ENCODE measurements at regions not wholly inside any gene's neighbourhood (a gene's known extent, or its start where the extent isn't known, plus 50 kb on each side); places are given as distances from the start of the nearest gene placed in this dataset.

DNA sequence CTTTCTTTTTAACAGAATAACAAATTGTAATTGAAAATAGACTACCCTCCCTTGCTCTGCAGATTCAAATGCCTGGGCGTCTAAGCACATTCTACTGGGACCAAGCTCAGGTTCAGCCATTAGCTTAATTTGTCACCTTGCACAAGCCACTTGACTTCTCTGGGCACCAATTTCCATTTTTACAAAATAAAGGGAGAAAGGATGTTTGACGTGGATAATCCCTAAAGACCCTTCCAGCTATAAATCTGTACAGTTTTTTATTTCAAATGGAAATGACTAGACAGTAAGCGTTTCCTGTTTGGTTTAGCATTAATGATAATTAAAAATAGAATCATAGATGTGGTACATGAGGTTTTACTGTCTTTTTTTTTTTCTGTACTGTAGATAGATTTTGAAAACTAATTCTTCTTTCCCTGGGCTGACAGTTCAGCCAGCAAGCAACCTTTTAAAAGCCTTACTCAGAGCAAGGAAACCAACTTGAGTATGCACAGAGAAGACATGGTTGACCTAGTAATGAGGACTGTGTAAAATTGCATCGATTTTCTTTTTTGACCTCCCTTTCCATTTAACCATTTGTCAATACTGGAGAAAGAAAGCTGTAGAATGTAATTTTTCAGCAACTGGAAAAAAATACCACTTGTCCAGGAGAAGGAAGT lies 1329.5 kb upstream of the CDH8 start:
- DNase-seq (no peak), ATAC-seq (no peak)
- Mint-ChIP-seq H3K27ac (no peak overlapping the region), H3K4me1 (no peaks in the 10 kb centered on the region), H3K4me3 (no peak overlapping the region), H3K36me3 (no peaks in the 10 kb centered on the region), H3K9me3 (peaks cover 7 to 33% (median 11%) of the 10 kb centered on the region in 9 donors), H3K27me3 (no peaks in the 10 kb centered on the region)
- POLR2A ChIA-PET, result no interaction called here

DNA sequence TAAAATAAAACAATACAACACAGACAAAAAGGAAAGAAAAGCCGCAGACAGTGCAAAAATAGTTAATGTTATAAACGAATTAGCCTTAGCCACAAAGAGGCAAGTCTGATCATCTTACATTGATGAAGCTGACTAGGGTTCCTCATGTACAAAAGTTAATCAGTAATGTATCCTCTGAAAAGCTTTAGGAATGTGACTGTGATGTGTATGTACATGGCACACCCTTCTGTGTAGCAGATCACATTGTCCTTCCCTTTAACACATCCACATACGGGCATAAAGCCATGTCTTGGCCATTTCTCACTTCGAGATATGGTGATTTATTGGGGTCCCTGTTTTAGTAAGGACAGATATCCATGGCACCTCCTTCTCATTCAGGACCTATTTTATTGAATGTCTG lies 1327.5 kb upstream of the CDH8 start:
- DNase-seq (no peak), ATAC-seq (no peak)
- H3K4me1 Mint-ChIP-seq, result no peaks in the 10 kb centered on the region
- H3K27me3 Mint-ChIP-seq, result no peaks in the 10 kb centered on the region
- H3K9me3 Mint-ChIP-seq, result peaks cover 0 to 29% (median 7%) of the 10 kb centered on the region in 9 donors
- no peak overlapping the region for H3K4me3 Mint-ChIP-seq
- no peaks in the 10 kb centered on the region for H3K36me3 Mint-ChIP-seq
- POLR2A ChIA-PET, result no interaction called here
- no peak overlapping the region for H3K27ac Mint-ChIP-seq

DNA sequence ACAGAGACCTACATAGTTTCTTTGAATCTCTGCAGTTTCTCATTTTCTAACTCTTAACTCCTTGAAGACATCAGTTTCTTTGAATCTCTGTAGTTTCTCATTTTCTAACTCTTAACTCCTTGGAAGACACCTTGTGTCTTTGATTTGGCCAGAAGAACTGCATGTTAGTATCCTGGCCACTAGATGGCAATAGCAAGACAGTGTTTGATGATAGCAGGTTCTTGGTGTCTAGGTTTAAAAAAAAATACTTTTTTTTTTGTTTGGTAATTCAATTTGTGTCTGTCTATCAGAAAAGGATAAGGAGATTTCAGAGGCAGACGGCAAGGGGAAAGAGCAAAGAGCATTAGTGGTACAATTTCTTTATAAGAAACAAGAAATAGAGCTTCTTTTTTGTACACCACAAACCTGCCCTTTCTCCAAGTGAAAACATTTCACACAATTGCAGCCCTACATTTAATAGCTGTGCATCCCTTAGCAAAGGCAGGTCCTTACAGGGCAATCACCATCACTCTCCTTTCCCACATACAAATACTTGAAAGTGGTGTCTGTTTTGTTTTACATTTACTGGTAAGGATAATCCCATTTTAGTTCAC lies 1324.9 kb upstream of the CDH8 start:
- POLR2A ChIA-PET, result no interaction called here

DNA sequence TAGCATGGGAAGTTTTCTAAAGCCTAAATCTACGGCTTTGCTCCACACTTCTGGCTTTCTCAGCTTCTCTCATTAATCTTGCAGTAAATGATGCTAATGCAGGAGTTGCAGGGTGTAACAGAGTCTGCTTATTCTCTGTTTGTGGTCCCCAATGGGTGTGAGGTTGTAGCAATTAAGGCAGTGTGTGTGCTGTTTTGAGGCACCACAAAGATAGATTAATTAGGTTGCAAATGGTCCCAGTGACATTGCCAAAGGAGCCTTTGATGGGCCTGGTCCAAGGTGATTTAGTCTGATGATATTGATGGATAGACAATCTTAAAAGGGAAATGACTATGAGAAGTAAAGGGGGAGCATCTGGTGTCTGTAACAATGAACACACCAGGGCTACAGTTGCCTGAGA lies 1313.7 kb upstream of the CDH8 start:
- peaks cover 0 to 25% (median 10%) of the 10 kb centered on the region in 9 donors for H3K9me3 Mint-ChIP-seq
- no peaks in the 10 kb centered on the region for H3K36me3 Mint-ChIP-seq
- DNase-seq (no peak), ATAC-seq (no peak)
- H3K4me1 Mint-ChIP-seq, result no peaks in the 10 kb centered on the region
- POLR2A ChIA-PET, result no interaction called here
- H3K27me3 Mint-ChIP-seq, result no peaks in the 10 kb centered on the region
- H3K4me3 Mint-ChIP-seq, result no peak overlapping the region
- H3K27ac Mint-ChIP-seq, result no peak overlapping the region

More for the DNA sequence above, 1324.9 kb upstream of the CDH8 start:
- H3K36me3 Mint-ChIP-seq, result no peaks in the 10 kb centered on the region
- peak in 1 of 10 donors; percentile 1 for DNase-seq
- H3K9me3 Mint-ChIP-seq, result peaks cover 0 to 23% (median 8%) of the 10 kb centered on the region in 9 donors
- no peaks in the 10 kb centered on the region for H3K4me1 Mint-ChIP-seq
- no peak overlapping the region for H3K4me3 Mint-ChIP-seq
- no peak overlapping the region for H3K27ac Mint-ChIP-seq
- ATAC-seq, result no peak
- no peaks in the 10 kb centered on the region for H3K27me3 Mint-ChIP-seq

DNA sequence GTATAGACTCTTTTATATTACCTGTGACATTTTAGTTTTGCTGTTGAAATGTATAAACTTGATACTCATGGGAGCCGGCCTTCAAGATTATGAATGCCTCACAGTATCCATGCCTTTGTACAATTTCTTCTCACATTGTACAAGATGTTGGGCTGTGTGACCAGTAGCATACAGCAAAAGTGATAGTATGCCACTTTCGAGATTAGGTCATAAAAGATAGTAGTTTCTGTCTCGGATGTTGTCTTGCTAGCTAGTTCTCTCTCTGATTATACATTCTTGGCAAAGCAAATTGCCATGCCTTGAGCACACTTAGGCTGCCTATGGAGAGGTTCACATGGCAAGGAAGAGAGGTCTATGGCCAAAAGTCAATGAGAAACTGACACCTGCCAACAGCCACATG lies 1309.8 kb upstream of the CDH8 start:
- Mint-ChIP-seq H3K9me3 (peaks cover 3 to 30% (median 12%) of the 10 kb centered on the region in 9 donors), H3K4me3 (no peak overlapping the region), H3K4me1 (no peaks in the 10 kb centered on the region), H3K27ac (no peak overlapping the region), H3K27me3 (no peaks in the 10 kb centered on the region), H3K36me3 (no peaks in the 10 kb centered on the region)
- DNase-seq (no peak), ATAC-seq (no peak)
- POLR2A ChIA-PET, result no interaction called here

DNA sequence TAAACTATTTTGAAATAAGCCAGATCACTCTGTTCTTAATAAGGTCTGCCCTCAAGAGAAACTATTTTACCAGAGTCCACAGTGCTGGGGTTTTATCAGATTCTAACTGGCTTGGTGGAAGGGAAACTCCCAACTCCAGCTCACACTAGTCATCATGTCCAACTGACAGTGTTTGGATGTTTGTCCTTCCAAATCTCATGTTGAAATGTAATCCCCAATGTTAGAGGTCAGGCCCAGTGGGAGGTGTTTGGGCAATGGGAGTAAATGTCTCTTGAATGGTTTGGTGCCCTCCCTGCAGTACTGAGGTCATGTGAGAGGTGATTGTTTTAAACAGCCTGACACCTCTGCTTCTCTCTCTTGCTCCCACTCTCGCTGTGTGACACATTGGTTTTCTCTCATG lies 1301.0 kb upstream of the CDH8 start:
- ATAC-seq, result no peak
- H3K27me3 Mint-ChIP-seq, result no peaks in the 10 kb centered on the region
- no peak overlapping the region for H3K4me3 Mint-ChIP-seq

DNA sequence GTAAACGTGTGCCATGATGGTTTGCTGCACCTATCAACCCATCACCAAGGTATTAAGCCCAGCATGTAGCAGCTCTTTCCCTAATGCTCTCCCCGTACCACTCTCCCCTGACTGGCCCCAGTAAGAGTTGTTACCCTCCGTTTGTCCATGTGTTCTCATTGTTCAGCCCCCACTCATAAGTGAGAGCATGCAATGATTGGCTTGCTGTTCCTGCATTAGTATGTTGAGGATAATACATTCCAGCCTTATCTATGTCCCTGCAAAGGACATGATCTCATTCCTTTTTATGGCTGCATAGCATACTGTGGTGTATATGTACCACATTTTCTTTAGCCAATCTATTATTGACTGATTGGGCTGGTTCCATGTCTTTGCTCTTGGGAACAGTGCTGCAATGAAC lies 1294.9 kb upstream of the CDH8 start:
- Mint-ChIP-seq H3K9me3 (peaks cover 8 to 61% (median 15%) of the 10 kb centered on the region in 9 donors), H3K36me3 (peaks cover 0 to 7% (median 0%) of the 10 kb centered on the region in 3 donors), H3K27me3 (no peaks in the 10 kb centered on the region), H3K27ac (no peak overlapping the region), H3K4me3 (no peak overlapping the region), H3K4me1 (no peaks in the 10 kb centered on the region)
- no peak for ATAC-seq
- no peak for DNase-seq
- POLR2A ChIA-PET, result no interaction called here

More for the DNA sequence above, 1301.0 kb upstream of the CDH8 start:
- no peak for DNase-seq
- peaks cover 7 to 60% (median 12%) of the 10 kb centered on the region in 9 donors for H3K9me3 Mint-ChIP-seq
- POLR2A ChIA-PET, result no interaction called here
- peaks cover 0 to 1% (median 0%) of the 10 kb centered on the region in 3 donors for H3K36me3 Mint-ChIP-seq
- no peaks in the 10 kb centered on the region for H3K4me1 Mint-ChIP-seq
- no peak overlapping the region for H3K27ac Mint-ChIP-seq

DNA sequence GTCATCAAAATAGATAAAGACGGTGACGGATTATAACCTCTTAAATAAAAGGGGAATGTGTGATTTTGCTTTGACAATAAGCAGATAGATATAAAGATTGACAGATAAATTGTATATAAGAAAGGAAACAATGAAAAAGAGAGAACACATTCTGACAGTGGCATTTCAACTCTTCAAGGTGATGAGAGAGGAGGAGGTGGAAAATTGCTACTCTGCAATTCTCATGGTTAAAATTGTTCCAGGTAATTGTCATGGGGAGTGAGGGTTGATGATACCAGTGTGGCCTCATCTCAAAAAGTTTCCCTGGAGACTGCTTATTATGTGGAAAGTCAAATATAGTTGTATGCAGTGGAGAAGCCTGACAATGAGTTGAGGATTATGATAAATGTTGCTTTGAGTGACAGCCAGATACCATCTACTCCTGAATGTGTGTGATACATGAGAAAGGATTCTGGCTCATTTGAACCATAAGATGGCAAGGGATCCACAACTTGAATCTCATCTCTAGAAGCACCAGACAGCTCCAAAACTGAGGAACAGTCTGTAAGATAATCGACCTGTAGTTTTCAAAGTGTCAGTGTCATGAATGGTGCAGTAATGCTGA lies 1290.6 kb upstream of the CDH8 start:
- peaks cover 0 to 4% (median 0%) of the 10 kb centered on the region in 3 donors for H3K36me3 Mint-ChIP-seq
- POLR2A ChIA-PET, result no interaction called here
- peaks cover under 1 to 54% (median 13%) of the 10 kb centered on the region in 9 donors for H3K9me3 Mint-ChIP-seq
- no peak overlapping the region for H3K27ac Mint-ChIP-seq
- ATAC-seq (no peak), DNase-seq (no peak)
- no peaks in the 10 kb centered on the region for H3K4me1 Mint-ChIP-seq
- H3K4me3 Mint-ChIP-seq, result no peak overlapping the region
- H3K27me3 Mint-ChIP-seq, result no peaks in the 10 kb centered on the region

DNA sequence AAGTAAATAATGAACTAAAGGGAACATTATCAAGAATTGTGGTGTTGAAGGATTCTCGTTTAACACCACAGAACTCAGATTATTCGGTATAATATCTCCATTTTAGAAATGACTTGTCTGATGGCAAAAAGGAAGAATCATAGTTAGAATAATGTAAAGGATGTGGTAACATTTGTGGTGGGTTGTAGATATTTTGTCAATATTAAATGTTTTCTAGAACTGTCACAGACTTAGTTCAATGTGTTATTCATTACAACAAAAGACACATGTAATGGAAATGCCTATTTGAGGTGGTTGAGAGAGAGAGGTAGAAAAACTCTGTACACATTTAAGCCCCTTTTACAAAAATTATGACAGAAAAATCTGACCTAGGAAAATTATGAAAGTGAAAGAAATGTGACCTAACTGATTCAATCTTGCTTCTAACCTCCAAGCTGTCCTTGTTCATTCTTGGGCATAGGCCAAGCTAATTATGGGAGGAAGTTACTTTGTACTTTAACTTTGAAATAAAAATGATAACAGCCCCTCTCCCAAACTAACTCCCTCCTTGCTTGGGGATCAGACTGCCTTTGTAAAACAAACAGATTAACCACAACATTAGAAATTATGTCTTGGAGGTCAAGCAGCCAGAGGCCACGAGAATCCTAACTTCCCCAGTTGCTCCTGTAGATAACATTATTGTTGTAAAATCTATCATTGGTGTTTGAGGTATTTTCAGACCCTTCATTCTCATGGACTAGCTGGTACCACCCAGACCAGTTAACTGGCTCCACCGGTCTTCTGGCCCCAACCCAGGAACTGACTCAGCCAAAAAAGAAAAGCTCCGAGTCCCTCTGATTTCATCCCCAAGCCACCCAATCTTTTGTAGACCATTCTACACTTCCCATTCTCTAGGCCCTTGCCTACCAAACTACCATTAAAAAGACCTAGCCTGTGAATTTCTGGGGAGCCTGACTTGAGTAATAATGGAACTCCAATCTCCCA lies 1287.8 kb upstream of the CDH8 start:
- peaks cover 0 to 49% (median 10%) of the 10 kb centered on the region in 9 donors for H3K9me3 Mint-ChIP-seq
- no peaks in the 10 kb centered on the region for H3K4me1 Mint-ChIP-seq
- no peak for ATAC-seq
- H3K36me3 Mint-ChIP-seq, result peaks cover 0 to 3% (median 0%) of the 10 kb centered on the region in 3 donors
- no peak overlapping the region for H3K27ac Mint-ChIP-seq
- no peak for DNase-seq
- peaks cover 0 to 1% (median 0%) of the 10 kb centered on the region in 5 donors for H3K27me3 Mint-ChIP-seq
- POLR2A ChIA-PET, result no interaction called here
- H3K4me3 Mint-ChIP-seq, result no peak overlapping the region

DNA sequence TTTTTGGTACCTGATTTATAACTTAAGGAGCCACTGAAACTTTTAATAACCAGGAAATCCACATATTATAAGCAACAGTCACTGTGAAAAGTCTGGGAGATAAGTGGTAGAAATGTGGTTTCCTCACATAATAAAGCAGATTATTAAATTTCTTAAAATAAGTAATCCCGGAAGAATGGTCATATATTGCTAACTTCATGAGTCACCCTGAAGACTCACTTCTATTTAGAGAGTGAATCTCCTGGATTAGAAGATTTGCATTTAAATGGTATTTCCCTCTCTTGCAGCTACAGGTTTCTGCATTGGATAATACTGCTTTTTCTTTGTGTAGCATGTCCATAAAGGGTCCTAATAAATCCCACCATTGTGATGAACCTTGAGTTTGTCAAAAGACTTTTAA lies 1286.8 kb upstream of the CDH8 start:
- ATAC-seq, result no peak
- H3K4me1 Mint-ChIP-seq, result no peaks in the 10 kb centered on the region
- no peak overlapping the region for H3K27ac Mint-ChIP-seq
- POLR2A ChIA-PET, result no interaction called here
- H3K36me3 Mint-ChIP-seq, result peaks cover 0 to 3% (median 0%) of the 10 kb centered on the region in 3 donors
- H3K27me3 Mint-ChIP-seq, result peaks cover 0 to 1% (median 0%) of the 10 kb centered on the region in 5 donors
- H3K9me3 Mint-ChIP-seq, result peaks cover 0 to 52% (median 14%) of the 10 kb centered on the region in 9 donors
- no peak for DNase-seq
- no peak overlapping the region for H3K4me3 Mint-ChIP-seq

DNA sequence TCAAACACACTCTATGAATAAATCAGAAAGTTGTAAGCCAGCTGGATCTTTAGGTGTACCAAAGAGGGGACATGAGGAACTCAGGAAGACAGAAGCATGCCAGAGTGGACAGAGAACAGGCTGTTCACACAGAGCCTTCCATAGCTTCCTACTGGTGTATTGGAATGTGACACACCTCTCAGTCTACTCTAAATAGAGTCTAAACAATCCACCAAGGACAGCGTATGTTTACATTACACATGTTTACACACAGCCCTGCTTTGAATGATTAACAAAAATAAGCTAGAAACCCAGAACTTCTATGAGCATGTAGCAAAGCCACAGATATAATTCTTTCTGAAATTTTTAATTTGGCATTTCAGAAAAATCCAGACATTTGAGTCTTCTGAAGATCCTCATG lies 1279.0 kb upstream of the CDH8 start:
- ATAC-seq (no peak), DNase-seq (no peak)
- POLR2A ChIA-PET, result no interaction called here
- Mint-ChIP-seq H3K4me1 (peaks cover 0 to 2% (median 0%) of the 10 kb centered on the region in 4 donors), H3K9me3 (peaks cover 11 to 43% (median 17%) of the 10 kb centered on the region in 9 donors), H3K27me3 (peaks cover 0 to 1% (median 0%) of the 10 kb centered on the region in 5 donors), H3K36me3 (no peaks in the 10 kb centered on the region), H3K4me3 (no peak overlapping the region), H3K27ac (no peak overlapping the region)

DNA sequence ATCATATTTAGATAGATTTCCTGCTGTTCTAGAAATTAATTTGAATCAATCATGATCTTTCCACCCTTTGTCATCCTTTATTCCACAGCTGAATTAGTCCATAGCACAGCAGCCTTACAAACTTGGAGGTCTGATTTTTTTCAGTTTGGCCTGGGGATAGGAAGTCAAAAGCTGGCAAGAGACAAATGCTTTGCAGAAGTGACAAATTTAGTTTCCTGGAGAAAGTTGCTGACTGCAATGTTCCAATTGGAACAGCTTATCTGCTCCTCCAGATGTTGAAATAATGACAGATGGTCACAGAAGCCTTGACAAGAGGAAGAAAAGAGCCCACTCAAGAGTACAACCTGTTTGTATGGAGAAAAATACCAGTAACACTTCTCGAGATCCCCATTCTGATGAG lies 1276.1 kb upstream of the CDH8 start:
- H3K27ac Mint-ChIP-seq, result no peak overlapping the region
- peaks cover 0 to 2% (median 0%) of the 10 kb centered on the region in 4 donors for H3K4me1 Mint-ChIP-seq
- no peak overlapping the region for H3K4me3 Mint-ChIP-seq
- H3K36me3 Mint-ChIP-seq, result no peaks in the 10 kb centered on the region
- peaks cover 11 to 31% (median 15%) of the 10 kb centered on the region in 9 donors for H3K9me3 Mint-ChIP-seq
- POLR2A ChIA-PET, result no interaction called here
- ATAC-seq (no peak), DNase-seq (no peak)
- H3K27me3 Mint-ChIP-seq, result no peaks in the 10 kb centered on the region
